AG09319 (cell line): ENCODE measurements at regions not wholly inside any gene's neighbourhood (a gene's known extent, or its start where the extent isn't known, plus 50 kb on each side); places are given as distances from the start of the nearest gene placed in this dataset.

Source experiments
- DNase-seq: peaks from one replicate; pipeline ENCODE4 v3.0.0-alpha.2; 2010; ENCODE audit warnings: low read depth; ENCODE audit errors: extremely low read depth
- TF ChIP-seq, protein P1 (sequence below): IDR thresholded peaks from 2 replicates; pipeline ENCODE4 v1.5.1; 2011; ENCODE audit warnings: low read depth, mild to moderate bottlenecking, inconsistent platforms, low read length, moderate library complexity

DNA sequence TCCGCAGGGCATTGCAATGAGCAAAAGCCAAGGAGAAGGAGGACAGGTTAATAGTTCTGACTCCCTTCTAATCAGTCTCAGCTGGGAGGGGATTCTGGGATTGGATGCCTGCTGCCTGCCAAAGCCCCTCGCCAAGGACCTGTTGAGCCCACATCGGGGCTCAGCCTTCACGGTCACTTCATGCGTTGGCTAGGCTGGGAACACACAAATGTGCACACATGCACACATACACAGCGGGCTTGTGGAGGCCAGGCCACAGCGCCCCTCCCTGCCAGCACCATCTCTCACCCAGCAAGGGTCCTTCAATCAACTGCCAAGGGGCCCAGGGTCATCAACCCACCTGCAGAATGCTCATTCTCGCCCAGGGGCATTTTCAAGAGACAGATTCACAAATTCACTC is 113.9 kb downstream of the C5orf15 start:
- TF ChIP-seq, protein P1, sequence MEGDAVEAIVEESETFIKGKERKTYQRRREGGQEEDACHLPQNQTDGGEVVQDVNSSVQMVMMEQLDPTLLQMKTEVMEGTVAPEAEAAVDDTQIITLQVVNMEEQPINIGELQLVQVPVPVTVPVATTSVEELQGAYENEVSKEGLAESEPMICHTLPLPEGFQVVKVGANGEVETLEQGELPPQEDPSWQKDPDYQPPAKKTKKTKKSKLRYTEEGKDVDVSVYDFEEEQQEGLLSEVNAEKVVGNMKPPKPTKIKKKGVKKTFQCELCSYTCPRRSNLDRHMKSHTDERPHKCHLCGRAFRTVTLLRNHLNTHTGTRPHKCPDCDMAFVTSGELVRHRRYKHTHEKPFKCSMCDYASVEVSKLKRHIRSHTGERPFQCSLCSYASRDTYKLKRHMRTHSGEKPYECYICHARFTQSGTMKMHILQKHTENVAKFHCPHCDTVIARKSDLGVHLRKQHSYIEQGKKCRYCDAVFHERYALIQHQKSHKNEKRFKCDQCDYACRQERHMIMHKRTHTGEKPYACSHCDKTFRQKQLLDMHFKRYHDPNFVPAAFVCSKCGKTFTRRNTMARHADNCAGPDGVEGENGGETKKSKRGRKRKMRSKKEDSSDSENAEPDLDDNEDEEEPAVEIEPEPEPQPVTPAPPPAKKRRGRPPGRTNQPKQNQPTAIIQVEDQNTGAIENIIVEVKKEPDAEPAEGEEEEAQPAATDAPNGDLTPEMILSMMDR, result no peak
- no peak for DNase-seq

DNA sequence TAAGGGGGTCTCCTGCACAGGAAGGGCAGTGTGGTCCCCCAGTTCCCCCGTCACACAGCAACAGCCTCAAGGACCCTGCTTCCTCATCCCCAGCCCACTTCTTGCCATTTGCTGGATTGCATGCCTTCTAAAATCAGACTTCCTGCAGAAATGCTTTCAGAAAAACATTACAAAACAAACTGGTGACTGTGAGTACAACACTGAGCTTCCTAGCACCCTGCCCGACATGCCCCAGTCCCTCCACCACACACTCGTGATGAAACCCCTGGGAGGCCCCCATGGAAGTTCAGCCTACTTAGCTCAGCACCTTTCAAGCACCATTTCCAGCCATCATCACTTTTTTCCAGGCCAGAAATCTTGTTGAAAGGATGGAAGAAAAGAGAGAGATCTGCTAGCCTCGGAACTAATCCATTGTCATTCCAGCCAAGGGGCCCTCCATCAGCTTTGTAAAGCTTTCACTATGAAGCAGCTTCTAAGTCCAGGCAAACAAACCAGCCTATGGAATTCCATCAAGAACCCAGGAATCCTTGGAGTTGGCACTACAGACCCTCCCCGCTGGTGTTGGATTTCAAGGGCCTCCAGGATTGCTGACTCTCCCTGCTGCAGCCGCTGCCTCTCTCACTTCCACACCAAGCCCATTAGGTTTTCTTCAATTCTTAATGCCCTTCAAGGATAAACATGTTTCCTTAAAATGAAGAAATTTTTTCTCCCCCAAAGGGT is 114.6 kb downstream of the C5orf15 start:
- no peak for DNase-seq
- TF ChIP-seq, protein P1, result no peak

DNA sequence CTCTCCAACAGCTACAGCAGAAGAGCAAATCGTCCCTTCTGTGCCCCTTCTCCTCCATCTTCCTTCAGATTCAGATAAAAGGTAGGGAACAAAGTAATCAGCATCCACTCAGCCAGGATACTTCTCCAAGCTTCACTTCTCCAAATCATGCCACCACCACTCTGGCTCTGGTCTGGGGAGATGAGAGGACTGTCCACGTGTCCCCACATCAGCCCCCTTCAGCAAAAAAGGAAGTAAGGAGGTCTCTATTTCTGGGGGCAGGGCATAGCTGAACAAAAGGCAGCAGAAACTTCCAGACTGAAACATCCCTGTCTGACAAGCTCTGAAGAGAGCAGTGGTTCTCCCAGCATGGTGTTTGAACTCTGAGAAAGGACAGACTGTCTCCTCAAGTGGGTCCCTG is 116.9 kb downstream of the C5orf15 start:
- TF ChIP-seq, protein P1, result no peak
- DNase-seq, result no peak

DNA sequence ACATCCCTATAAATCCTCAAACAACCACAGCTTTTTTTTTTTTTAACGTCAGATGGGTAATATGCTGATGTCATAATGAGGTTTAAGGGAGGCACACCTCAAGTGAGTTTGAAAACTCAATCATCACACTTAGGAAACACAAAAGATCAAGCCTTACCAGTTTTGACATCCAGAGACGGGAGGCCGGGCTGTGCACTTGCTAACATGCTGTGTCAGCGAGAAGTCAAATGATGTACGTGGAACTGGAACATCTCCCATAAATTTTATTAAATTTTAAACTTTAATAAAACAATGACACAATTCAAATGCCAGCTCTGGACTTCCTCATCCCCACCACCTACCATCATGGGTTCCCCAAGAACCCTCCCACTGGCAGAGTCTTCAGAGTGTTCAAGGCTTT is 117.6 kb downstream of the C5orf15 start:
- DNase-seq, result no peak
- TF ChIP-seq, protein P1, result no peak

DNA sequence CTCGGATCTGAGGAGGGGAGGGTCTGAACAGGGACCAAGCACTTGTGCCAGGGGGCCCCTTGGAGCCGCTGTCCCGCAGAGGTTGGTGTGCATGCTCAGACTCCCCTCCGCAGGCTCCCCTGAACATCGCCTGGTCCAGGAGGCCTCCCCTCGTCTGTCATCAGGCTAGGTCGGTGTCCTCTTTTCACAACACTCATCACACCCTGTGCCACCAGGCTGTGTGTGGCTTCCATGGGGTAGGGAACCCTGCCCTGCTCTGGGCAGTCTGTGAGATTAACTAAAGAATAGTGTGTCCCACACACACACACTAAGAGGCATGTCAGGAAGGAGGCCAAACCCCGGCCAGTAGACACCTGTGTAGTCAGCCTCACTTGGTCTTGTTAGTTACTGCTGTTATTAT is 119.3 kb downstream of the C5orf15 start:
- TF ChIP-seq, protein P1, result no peak
- no peak for DNase-seq

DNA sequence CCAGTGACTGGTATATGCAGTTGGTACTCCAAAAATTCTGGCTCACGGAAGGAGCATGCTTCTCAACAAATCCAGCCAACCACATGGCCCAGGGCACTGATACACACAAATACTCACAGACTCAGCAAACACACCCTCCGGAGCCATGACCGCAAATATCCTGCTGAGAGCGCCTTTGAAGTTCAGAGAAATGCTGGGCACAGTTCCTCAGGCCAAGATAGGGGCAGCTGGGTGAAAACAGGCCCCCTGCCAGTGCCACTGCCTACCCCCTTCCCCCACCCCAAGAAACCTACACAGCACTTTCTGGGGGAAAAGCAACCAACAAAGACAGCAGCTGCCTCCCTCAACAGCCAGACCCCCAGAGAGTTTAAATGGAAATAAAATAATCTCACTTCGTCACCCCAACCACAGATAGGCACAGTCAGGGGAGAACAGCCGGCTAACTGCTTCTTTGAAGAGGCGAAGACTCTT is 120.0 kb downstream of the C5orf15 start:
- no peak for DNase-seq
- TF ChIP-seq, protein P1, result no peak

DNA sequence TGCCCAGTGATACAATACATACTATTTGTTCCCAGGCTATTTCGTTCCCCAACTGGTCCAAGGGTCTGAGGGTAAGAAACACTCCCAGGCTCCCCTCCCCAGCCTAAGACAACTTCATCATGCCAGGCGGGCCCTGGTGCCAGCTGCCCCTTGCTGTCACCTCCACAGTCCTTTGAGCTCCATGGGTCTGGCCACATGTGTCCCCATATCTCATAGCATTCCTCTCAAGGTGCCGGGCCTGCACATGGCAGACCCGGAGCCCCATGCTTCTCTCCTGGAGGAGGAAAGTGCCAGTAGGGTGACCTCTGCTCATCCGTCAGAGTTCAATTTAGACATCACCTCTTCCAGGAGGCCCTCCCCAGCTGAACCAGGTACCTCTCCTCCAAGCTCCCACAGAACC is 120.5 kb downstream of the C5orf15 start:
- DNase-seq, result no peak
- TF ChIP-seq, protein P1, result no peak
